SH-SY5Y (cell line): ENCODE measurements at regions not wholly inside any gene's neighbourhood (a gene's known extent, or its start where the extent isn't known, plus 50 kb on each side); places are given as distances from the start of the nearest gene placed in this dataset.

Experiments
- GATA2 ChIP-seq: IDR thresholded peaks from 2 replicates; pipeline ENCODE4 v1.6.1; 2011; ENCODE audit warnings: mild to moderate bottlenecking, low read depth, low read length
- GATA3 ChIP-seq: IDR thresholded peaks from 2 replicates; pipeline ENCODE4 v1.6.1; 2011; ENCODE audit warnings: low read depth, mild to moderate bottlenecking, low read length, moderate library complexity

- no peak for TF ChIP-seq GATA2
- no peak for TF ChIP-seq GATA3
Measured at GRCh38 chr13:97723655-97724054, 229.8 kb upstream of the IPO5 start.
